Mesothelial cell of epicardium (in vitro differentiated cells): ENCODE measurements at regions not wholly inside any gene's neighbourhood (a gene's known extent, or its start where the extent isn't known, plus 50 kb on each side); places are given as distances from the start of the nearest gene placed in this dataset.

ENCODE experiments used
- DNase-seq, 2 experiments: peaks; one replicate each; pipeline ENCODE4 v3.0.0; 2021; ENCODE audit warnings: low spot score in 2 of 2; ENCODE audit not compliant: unreplicated experiment in 2 of 2
- H3K27ac Mint-ChIP-seq: 2 replicates; pipeline ENCODE4 v1.8.0; 2021; ENCODE audit warnings: mixed read lengths
- H3K27me3 Mint-ChIP-seq: 2 replicates; pipeline ENCODE4 v1.8.0; 2021; ENCODE audit warnings: low read depth, mixed read lengths
- H3K36me3 Mint-ChIP-seq: 2 replicates; pipeline ENCODE4 v1.8.0; 2021; ENCODE audit warnings: mixed read lengths
- H3K4me1 Mint-ChIP-seq: 2 replicates; pipeline ENCODE4 v1.8.0; 2021; ENCODE audit warnings: mixed read lengths
- H3K4me3 Mint-ChIP-seq: 2 replicates; pipeline ENCODE4 v1.8.0; 2021; ENCODE audit warnings: mild to moderate bottlenecking, moderate library complexity, mixed read lengths
- H3K9me3 Mint-ChIP-seq: 2 replicates; pipeline ENCODE4 v1.8.0; 2021; ENCODE audit warnings: mixed read lengths
- TF ChIP-seq, protein P1 (sequence below): fragments of 200-600 bp; sonication (generic); IDR thresholded peaks from one replicate; pipeline ENCODE4 v1.5.0; 2021; ENCODE audit warnings: antibody characterized with exemption; ENCODE audit not compliant: unreplicated experiment

DNA sequence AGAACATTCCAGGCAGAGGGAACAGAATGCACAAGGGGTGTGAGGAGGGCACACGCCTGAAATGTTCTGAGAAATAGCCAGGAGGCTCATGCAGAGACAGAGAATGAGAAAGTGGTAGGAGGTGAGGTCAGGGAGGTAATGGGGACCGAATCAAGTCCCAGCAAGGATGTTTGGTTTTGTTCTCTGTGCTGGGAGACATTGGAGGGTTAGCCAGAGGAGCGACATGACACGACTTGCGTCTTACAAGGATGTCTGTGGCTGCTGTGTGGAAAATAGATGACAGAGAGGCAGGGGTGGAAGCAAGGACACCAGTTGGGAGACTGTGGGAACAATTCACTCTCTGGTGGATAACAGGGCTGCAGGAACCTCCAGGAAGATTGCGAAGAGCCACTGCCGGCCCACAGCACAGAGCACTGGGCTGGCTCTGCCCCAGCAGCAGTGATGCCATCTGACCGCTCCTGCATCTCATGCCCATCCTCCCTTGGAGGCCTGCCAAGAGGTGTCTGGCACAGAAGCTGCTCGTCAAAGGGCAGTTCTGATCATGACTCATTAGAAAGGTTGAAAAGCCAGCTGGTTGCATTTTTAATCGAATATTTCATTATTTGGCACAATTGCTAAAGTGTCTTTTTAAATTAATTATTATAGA is 57.7 kb upstream of the CD83 start:
- Mint-ChIP-seq H3K36me3 (no peaks in the 10 kb centered on the region), H3K27me3 (peaks cover 12% of the 10 kb centered on the region), H3K4me3 (no peak overlapping the region), H3K9me3 (peaks cover 8% of the 10 kb centered on the region), H3K4me1 (no peaks in the 10 kb centered on the region), H3K27ac (no peak overlapping the region)
- no peak for DNase-seq
- TF ChIP-seq, protein P1, sequence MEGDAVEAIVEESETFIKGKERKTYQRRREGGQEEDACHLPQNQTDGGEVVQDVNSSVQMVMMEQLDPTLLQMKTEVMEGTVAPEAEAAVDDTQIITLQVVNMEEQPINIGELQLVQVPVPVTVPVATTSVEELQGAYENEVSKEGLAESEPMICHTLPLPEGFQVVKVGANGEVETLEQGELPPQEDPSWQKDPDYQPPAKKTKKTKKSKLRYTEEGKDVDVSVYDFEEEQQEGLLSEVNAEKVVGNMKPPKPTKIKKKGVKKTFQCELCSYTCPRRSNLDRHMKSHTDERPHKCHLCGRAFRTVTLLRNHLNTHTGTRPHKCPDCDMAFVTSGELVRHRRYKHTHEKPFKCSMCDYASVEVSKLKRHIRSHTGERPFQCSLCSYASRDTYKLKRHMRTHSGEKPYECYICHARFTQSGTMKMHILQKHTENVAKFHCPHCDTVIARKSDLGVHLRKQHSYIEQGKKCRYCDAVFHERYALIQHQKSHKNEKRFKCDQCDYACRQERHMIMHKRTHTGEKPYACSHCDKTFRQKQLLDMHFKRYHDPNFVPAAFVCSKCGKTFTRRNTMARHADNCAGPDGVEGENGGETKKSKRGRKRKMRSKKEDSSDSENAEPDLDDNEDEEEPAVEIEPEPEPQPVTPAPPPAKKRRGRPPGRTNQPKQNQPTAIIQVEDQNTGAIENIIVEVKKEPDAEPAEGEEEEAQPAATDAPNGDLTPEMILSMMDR, result no peak

DNA sequence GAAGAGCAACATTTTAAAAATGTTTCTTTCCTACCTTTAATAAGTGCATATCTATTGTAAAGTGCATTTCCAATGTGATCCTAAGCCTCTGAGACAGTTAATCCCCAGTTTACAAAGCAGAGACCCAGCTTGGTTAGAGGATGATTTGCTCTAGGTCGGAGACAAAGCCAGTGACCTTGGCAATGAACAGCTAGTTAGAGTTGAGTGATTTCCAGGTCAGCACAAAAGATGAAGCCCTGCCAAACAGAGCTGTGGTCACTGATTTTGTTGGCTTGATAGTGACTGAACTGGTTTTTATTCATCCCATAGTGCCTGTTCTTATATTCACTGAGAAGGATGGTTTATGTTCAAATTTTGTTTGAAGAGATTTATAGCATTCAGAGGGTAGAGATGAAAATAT is 56.6 kb upstream of the CD83 start:
- Mint-ChIP-seq H3K27me3 (peaks cover 12% of the 10 kb centered on the region), H3K4me3 (no peak overlapping the region), H3K36me3 (no peaks in the 10 kb centered on the region), H3K4me1 (no peaks in the 10 kb centered on the region), H3K27ac (no peak overlapping the region), H3K9me3 (peaks cover 8% of the 10 kb centered on the region)
- TF ChIP-seq, protein P1, result no peak
- DNase-seq, result no peak

DNA sequence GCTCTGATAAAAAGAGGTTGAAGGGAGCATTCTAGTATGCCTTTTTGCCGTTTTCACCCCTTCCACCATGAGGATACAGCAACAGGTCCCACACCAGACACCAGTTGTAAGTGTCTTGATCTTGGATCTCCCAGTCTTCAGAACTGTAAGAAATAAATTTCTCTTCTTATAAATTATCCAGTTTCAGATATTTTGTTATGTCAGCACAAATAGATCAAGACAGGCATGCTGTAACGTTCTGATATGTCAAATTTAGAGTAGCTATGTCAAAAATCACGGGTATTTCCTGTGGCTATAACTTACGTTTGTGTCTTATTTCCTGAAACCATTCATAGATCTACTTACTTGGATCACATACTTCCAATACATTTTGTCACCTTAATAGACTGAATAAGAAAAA is 55.9 kb upstream of the CD83 start:
- Mint-ChIP-seq H3K27ac (no peak overlapping the region), H3K36me3 (no peaks in the 10 kb centered on the region), H3K4me1 (peaks cover under 1% of the 10 kb centered on the region), H3K27me3 (peaks cover 12% of the 10 kb centered on the region), H3K4me3 (no peak overlapping the region), H3K9me3 (peaks cover 8% of the 10 kb centered on the region)
- DNase-seq, result no peak
- TF ChIP-seq, protein P1, result no peak

DNA sequence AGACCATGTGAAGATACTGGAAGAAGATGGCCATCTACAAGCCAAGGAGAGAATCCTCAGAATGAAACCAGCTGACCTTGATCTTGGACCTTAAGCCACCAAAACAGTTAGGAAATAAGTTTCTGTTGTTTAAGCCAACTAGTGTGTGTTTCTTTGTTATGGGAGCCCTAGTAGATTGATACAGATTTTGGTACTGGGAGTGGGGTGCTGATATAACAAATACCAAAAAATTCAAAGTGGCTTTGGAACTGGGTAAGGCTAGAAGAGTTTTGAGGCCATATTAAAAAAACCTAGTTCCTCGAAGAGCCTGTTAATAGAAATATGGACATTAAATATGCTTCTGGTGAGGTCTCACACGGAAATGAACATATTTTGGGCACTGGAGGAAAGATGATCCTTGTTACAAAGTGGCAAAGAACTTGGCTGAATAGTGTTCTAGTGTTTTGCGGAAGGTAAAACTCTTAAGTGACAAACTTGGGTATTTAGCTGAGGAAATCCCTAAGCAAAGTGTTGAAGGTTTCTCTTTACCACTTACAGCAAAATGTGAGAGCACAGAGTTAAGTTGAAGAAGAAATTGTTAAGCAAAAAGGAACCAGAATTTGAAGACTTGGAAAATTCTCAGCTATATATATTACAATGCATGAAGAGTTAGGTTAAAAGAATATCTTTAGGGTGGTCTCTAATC is 55.1 kb upstream of the CD83 start:
- Mint-ChIP-seq H3K27me3 (peaks cover 12% of the 10 kb centered on the region), H3K4me3 (no peak overlapping the region), H3K36me3 (no peaks in the 10 kb centered on the region), H3K27ac (no peak overlapping the region), H3K9me3 (peaks cover 8% of the 10 kb centered on the region), H3K4me1 (peaks cover 5% of the 10 kb centered on the region)
- TF ChIP-seq, protein P1, result no peak
- no peak for DNase-seq

DNA sequence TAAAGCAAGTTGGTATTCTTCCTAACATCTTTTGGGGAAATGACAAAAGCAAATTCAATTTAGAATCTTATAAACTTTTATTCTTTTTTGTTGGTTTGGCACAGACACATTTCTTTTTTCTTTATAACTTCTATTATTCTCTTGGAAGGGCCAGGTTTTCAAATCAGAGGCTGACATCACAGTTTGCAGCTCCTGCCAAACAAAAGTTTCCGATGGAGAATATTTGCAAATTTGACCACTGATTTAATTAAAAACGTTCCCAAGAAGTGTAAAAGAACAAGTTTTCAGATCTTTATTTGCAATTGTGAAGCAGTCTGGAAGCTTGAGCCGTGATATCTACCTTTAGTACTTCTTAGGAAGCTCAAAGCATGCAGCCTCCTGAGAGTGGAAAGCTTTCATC is 53.8 kb upstream of the CD83 start:
- no peak overlapping the region for H3K27ac Mint-ChIP-seq
- H3K9me3 Mint-ChIP-seq, result peaks cover 8% of the 10 kb centered on the region
- no peak overlapping the region for H3K4me3 Mint-ChIP-seq
- peaks cover 5% of the 10 kb centered on the region for H3K4me1 Mint-ChIP-seq
- no peak for DNase-seq
- TF ChIP-seq, protein P1, result no peak
- H3K36me3 Mint-ChIP-seq, result no peaks in the 10 kb centered on the region
- H3K27me3 Mint-ChIP-seq, result peaks cover 11% of the 10 kb centered on the region
